Glutamatergic neuron (in vitro differentiated cells): ENCODE measurements at regions not wholly inside any gene's neighbourhood (a gene's known extent, or its start where the extent isn't known, plus 50 kb on each side); places are given as distances from the start of the nearest gene placed in this dataset.

Experiments used
- DNase-seq: peaks from one replicate; pipeline ENCODE4 v3.0.0; 2022
- H3K27ac Mint-ChIP-seq: one replicate; pipeline ENCODE4 v1.8.0; 2020; ENCODE audit warnings: mild to moderate bottlenecking, mixed read lengths, inconsistent platforms; ENCODE audit not compliant: unreplicated experiment
- H3K27me3 Mint-ChIP-seq: one replicate; pipeline ENCODE4 v1.8.0; 2020; ENCODE audit warnings: mild to moderate bottlenecking, moderate library complexity, mixed read lengths, inconsistent platforms; ENCODE audit not compliant: unreplicated experiment
- H3K36me3 Mint-ChIP-seq: one replicate; pipeline ENCODE4 v1.8.0; 2020; ENCODE audit warnings: mild to moderate bottlenecking, mixed read lengths, inconsistent platforms; ENCODE audit not compliant: unreplicated experiment
- H3K4me1 Mint-ChIP-seq: one replicate; pipeline ENCODE4 v1.8.0; 2020; ENCODE audit warnings: mild to moderate bottlenecking, low read depth, mixed read lengths, inconsistent platforms; ENCODE audit not compliant: unreplicated experiment
- H3K4me3 Mint-ChIP-seq: one replicate; pipeline ENCODE4 v1.8.0; 2020; ENCODE audit warnings: mild to moderate bottlenecking, mixed read lengths, inconsistent platforms; ENCODE audit not compliant: unreplicated experiment
- H3K9me3 Mint-ChIP-seq: one replicate; pipeline ENCODE4 v1.8.0; 2020; ENCODE audit warnings: mild to moderate bottlenecking, moderate library complexity, mixed read lengths, inconsistent platforms; ENCODE audit not compliant: unreplicated experiment
- TF ChIP-seq, protein P1 (sequence below): fragments of 200-600 bp; sonication (generic); IDR thresholded peaks from one replicate; pipeline ENCODE4 v1.5.0; 2021; ENCODE audit not compliant: partially characterized antibody, unreplicated experiment

DNA sequence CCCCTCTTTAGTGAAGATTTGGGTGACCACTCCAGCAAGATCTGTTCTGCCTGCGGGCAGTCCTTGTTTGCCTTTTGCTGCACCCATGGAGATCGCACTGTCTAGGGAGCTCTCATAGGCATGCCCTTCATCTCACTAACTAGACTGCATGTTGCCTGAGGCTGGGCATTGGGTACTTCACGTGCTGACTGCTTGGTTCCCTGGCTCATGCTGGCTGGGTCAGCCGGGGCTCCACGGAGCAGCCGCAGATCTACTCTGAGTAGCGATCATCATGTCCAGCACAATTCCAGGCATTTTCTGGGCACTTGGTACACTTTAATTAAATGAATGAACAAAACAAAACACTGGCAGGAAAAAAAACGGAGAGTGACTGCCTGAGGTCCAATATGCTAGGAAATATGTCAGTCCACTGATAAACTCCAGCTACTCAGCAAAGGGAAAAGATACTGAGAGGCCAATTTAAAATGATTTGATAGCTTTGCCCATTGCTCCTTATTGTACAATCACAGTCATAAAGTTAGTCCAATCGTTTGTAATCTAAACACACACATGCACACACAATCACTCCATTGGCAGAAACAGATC is 220.3 kb downstream of the C1D start:
- no peak for DNase-seq
- no peak overlapping the region for H3K4me3 Mint-ChIP-seq
- H3K27me3 Mint-ChIP-seq = no peaks in the 10 kb centered on the region
- no peak overlapping the region for H3K27ac Mint-ChIP-seq
- peaks cover 2% of the 10 kb centered on the region for H3K4me1 Mint-ChIP-seq
- no peaks in the 10 kb centered on the region for H3K36me3 Mint-ChIP-seq
- H3K9me3 Mint-ChIP-seq = no peaks in the 10 kb centered on the region
- TF ChIP-seq, protein P1, sequence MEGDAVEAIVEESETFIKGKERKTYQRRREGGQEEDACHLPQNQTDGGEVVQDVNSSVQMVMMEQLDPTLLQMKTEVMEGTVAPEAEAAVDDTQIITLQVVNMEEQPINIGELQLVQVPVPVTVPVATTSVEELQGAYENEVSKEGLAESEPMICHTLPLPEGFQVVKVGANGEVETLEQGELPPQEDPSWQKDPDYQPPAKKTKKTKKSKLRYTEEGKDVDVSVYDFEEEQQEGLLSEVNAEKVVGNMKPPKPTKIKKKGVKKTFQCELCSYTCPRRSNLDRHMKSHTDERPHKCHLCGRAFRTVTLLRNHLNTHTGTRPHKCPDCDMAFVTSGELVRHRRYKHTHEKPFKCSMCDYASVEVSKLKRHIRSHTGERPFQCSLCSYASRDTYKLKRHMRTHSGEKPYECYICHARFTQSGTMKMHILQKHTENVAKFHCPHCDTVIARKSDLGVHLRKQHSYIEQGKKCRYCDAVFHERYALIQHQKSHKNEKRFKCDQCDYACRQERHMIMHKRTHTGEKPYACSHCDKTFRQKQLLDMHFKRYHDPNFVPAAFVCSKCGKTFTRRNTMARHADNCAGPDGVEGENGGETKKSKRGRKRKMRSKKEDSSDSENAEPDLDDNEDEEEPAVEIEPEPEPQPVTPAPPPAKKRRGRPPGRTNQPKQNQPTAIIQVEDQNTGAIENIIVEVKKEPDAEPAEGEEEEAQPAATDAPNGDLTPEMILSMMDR = no peak

DNA sequence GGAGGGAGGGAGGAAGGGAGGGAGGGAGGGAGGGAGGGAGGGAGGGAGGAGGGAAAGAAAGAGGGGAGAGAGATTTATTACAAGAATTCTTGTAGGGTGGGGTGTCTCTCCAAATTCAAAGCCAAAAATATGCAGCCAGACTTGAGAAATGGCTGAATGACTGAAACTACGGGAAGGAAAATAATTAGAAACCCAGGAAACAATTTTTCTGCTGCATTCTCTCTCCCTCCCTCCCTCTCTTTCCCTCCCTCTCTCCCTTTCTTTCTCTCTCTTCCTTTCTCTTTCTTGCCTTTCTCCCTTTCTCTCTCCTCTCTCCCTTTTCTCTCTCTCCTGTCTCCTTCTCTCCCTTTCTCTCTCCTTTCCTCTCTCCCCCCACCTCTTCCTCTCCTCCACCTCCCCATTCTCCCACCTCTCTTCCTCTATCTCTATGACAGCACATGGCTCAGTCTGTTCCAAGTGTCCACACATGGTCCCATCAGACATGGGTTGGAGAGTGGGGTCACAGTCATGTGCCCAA is 218.7 kb downstream of the C1D start:
- H3K4me3 Mint-ChIP-seq = no peak overlapping the region
- no peaks in the 10 kb centered on the region for H3K9me3 Mint-ChIP-seq
- DNase-seq = no peak
- no peaks in the 10 kb centered on the region for H3K27me3 Mint-ChIP-seq
- TF ChIP-seq, protein P1 = no peak
- peaks cover 2% of the 10 kb centered on the region for H3K4me1 Mint-ChIP-seq
- H3K36me3 Mint-ChIP-seq = no peaks in the 10 kb centered on the region
- no peak overlapping the region for H3K27ac Mint-ChIP-seq

DNA sequence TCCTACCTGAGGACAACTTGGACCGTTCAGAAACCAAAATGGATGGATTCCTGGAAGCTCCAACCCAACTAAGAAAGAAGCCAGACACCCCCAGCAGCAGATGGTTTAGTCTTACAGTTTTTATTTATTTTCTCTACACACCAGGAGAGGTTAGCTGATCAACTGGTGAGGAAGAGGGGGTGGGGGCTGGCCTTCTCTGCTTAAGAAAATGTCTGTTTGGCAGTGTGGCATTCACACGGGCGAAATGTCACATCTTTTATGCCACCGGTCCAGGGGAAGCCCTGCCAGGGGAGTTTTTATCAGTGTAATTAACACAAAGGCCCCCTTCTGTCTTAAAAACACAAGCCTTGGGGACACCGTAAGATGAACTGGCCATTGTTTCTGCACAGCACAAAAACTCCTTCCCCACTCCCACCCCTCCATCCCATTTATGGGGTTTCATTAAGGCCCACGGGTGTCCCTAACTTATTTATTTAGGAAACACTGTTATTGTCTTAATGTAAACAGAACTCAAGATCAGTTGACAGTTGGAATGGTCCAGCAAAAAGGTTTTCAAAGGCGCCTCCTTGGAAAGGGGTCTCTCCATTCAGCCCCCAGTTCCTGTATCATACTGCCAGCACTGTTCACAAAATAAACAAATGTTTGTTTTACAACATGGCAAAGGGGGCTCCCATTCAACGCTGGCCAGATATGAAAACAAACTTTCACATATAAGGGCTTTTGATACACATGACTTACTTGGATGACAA is 217.0 kb downstream of the C1D start:
- Mint-ChIP-seq H3K27ac (no peak overlapping the region), H3K36me3 (no peaks in the 10 kb centered on the region), H3K9me3 (no peaks in the 10 kb centered on the region), H3K4me3 (no peak overlapping the region), H3K27me3 (no peaks in the 10 kb centered on the region), H3K4me1 (peaks cover 2% of the 10 kb centered on the region)
- TF ChIP-seq, protein P1 = no peak
- DNase-seq = no peak

DNA sequence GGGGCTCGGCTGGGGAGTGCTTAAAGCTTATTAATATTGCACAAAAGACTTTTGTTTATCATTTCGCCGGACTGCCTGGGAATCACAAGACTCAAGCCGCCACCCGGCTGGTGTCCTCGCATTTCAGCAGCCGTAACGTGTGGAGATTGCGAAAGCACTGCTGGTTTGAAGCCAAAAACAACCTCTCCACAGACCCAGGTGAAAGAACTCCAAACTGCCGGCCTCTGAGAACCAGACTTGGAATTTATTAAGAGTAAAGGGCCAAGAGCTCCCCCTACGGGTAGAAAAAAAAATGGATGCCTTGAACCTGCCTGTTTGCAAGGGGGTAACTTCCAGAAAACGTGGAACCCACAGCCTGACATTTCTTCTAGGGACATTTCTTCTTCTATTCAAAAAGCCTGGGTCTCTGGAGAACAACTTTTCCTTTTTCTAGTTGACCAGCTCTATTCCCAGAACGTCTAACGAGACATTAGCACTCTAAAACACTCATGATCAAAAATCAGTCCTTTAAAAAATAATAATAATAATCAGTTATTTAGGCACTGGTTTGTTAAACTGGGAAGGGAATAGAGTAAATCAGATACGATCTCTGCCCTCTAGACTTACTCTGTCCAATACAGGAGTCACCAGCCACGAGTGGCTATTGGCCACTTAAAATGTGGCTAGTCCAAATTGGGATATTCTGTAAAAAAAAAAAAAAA is 216.3 kb downstream of the C1D start:
- DNase-seq = peak; percentile 61
- no peaks in the 10 kb centered on the region for H3K36me3 Mint-ChIP-seq
- peaks cover 2% of the 10 kb centered on the region for H3K4me1 Mint-ChIP-seq
- no peak overlapping the region for H3K4me3 Mint-ChIP-seq
- TF ChIP-seq, protein P1 = peak; percentile 86
- no peak overlapping the region for H3K27ac Mint-ChIP-seq
- no peaks in the 10 kb centered on the region for H3K27me3 Mint-ChIP-seq
- no peaks in the 10 kb centered on the region for H3K9me3 Mint-ChIP-seq
